Esophagus squamous epithelium (tissue), 4 donors: ENCODE measurements at regions not wholly inside any gene's neighbourhood (a gene's known extent, or its start where the extent isn't known, plus 50 kb on each side); places are given as distances from the start of the nearest gene placed in this dataset.

Experiments
- POLR2A ChIP-seq, 4 donors: fragments of 450-650 bp; IDR thresholded peaks; one replicate each; pipeline ENCODE4 v1.6.1; 2017; ENCODE audit warnings: antibody characterized with exemption in 4 of 4, mild to moderate bottlenecking in 4 of 4, moderate library complexity in 3 of 4
- TF ChIP-seq, protein P1 (sequence below), 6 experiments: fragments of 450-650 bp in 4 of 6; fragments of 200-600 bp in 2 of 6; sonication (generic) in 2 of 6; IDR thresholded peaks; one replicate each; pipeline ENCODE4 v1.5.1; 2016 to 2019; ENCODE audit warnings: antibody characterized with exemption in 6 of 6, mild to moderate bottlenecking in 4 of 6, moderate library complexity in 4 of 6

GRCh38 chr6:133673056-133673455 is 215.9 kb upstream of the TCF21 start:
- TF ChIP-seq, protein P1, sequence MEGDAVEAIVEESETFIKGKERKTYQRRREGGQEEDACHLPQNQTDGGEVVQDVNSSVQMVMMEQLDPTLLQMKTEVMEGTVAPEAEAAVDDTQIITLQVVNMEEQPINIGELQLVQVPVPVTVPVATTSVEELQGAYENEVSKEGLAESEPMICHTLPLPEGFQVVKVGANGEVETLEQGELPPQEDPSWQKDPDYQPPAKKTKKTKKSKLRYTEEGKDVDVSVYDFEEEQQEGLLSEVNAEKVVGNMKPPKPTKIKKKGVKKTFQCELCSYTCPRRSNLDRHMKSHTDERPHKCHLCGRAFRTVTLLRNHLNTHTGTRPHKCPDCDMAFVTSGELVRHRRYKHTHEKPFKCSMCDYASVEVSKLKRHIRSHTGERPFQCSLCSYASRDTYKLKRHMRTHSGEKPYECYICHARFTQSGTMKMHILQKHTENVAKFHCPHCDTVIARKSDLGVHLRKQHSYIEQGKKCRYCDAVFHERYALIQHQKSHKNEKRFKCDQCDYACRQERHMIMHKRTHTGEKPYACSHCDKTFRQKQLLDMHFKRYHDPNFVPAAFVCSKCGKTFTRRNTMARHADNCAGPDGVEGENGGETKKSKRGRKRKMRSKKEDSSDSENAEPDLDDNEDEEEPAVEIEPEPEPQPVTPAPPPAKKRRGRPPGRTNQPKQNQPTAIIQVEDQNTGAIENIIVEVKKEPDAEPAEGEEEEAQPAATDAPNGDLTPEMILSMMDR (IDR thresholded peaks at IDR 0.05): no peak
- no peak for TF ChIP-seq POLR2A (IDR thresholded peaks at IDR 0.05)
